PC-9 (cell line): ENCODE measurements at regions not wholly inside any gene's neighbourhood (a gene's known extent, or its start where the extent isn't known, plus 50 kb on each side); places are given as distances from the start of the nearest gene placed in this dataset.

Source experiments
- EZH2 ChIP-seq: fragments of 200-600 bp; sonication (generic); IDR thresholded peaks from 2 replicates; pipeline ENCODE4 v1.8.0; 2017; ENCODE audit warnings: antibody characterized with exemption, low read depth
- TF ChIP-seq, protein P1 (sequence below): fragments of 200-600 bp; sonication (generic); conservative IDR thresholded peaks from 2 replicates; pipeline ENCODE4 v1.6.1; 2017; ENCODE audit warnings: mixed run types, antibody characterized with exemption, mild to moderate bottlenecking, moderate library complexity

DNA sequence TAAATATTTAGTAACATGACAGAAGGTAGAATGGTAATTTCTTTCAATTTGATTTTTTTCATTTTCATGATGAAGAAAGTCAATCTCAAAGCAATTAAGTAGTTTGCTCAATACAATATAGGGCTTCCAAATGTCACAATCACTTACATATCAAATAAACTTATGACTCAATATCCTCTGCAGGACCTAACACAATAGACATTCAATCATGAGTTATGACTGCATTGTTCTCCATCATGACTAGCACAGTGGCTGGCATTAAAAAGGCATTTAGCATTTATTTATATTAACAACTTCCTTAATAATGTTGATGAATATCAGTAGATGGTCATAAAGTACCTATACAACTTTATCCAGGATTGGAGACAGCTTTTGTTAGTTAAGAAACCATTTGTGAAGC lies 1499.6 kb downstream of the EFNA5 start:
- TF ChIP-seq, protein P1, sequence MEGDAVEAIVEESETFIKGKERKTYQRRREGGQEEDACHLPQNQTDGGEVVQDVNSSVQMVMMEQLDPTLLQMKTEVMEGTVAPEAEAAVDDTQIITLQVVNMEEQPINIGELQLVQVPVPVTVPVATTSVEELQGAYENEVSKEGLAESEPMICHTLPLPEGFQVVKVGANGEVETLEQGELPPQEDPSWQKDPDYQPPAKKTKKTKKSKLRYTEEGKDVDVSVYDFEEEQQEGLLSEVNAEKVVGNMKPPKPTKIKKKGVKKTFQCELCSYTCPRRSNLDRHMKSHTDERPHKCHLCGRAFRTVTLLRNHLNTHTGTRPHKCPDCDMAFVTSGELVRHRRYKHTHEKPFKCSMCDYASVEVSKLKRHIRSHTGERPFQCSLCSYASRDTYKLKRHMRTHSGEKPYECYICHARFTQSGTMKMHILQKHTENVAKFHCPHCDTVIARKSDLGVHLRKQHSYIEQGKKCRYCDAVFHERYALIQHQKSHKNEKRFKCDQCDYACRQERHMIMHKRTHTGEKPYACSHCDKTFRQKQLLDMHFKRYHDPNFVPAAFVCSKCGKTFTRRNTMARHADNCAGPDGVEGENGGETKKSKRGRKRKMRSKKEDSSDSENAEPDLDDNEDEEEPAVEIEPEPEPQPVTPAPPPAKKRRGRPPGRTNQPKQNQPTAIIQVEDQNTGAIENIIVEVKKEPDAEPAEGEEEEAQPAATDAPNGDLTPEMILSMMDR, result no peak
- no peak for TF ChIP-seq EZH2
